ENCODE measurements at regions not wholly inside any gene's neighbourhood (a gene's known extent, or its start where the extent isn't known, plus 50 kb on each side); places are given as distances from the start of the nearest gene placed in this dataset.
"Not testable (repeated sequence)": the region's sequence is repeated elsewhere in the genome, so short reads cannot be mapped to it uniquely, and the experiment has no call there.

- no peak for DNase-seq (ENCODE audit: low read depth)
- TF ChIP-seq, protein P1, sequence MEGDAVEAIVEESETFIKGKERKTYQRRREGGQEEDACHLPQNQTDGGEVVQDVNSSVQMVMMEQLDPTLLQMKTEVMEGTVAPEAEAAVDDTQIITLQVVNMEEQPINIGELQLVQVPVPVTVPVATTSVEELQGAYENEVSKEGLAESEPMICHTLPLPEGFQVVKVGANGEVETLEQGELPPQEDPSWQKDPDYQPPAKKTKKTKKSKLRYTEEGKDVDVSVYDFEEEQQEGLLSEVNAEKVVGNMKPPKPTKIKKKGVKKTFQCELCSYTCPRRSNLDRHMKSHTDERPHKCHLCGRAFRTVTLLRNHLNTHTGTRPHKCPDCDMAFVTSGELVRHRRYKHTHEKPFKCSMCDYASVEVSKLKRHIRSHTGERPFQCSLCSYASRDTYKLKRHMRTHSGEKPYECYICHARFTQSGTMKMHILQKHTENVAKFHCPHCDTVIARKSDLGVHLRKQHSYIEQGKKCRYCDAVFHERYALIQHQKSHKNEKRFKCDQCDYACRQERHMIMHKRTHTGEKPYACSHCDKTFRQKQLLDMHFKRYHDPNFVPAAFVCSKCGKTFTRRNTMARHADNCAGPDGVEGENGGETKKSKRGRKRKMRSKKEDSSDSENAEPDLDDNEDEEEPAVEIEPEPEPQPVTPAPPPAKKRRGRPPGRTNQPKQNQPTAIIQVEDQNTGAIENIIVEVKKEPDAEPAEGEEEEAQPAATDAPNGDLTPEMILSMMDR (IDR thresholded peaks at IDR 0.05; ENCODE audit: insufficient read depth, low read depth, low read length, missing control alignments): no peak
- H3K4me3 ChIP-seq (ENCODE audit: low read length): no peak overlapping the region
Observed at GRCh38 chr10:23974746-23975272, 234.1 kb upstream of the KIAA1217 start.

- no peak overlapping the region for H3K4me3 ChIP-seq (ENCODE audit: low read length)
Observed at GRCh38 chr10:23975431-23975830, 233.5 kb upstream of the KIAA1217 start.

DNA sequence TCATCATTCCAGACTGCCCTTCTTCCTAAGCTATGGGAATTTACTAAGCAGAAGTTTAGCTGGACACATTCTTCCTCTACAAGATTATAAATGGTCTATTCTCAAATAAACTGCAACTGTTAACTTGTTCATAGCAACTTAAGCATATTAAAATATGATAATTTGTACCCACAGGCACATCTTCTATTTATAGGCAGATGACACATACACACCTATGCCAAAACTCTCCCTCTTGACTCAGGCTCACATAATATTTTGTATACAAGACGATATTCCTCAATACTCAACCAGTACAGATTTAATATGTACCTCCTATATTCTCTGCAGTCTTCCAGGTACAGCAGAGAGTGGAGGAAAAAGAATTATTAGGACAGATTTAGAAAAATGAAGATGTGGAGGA is 232.7 kb upstream of the KIAA1217 start:
- TF ChIP-seq, protein P1 (IDR thresholded peaks at IDR 0.05; ENCODE audit: insufficient read depth, low read depth, low read length, missing control alignments): no peak
- DNase-seq (ENCODE audit: low read depth): peak; percentile 11

More at GRCh38 chr10:23975431-23975830, 233.5 kb upstream of the KIAA1217 start:
- TF ChIP-seq, protein P1 (IDR thresholded peaks at IDR 0.05; ENCODE audit: insufficient read depth, low read depth, low read length, missing control alignments): no peak
- no peak for DNase-seq (ENCODE audit: low read depth)

DNA sequence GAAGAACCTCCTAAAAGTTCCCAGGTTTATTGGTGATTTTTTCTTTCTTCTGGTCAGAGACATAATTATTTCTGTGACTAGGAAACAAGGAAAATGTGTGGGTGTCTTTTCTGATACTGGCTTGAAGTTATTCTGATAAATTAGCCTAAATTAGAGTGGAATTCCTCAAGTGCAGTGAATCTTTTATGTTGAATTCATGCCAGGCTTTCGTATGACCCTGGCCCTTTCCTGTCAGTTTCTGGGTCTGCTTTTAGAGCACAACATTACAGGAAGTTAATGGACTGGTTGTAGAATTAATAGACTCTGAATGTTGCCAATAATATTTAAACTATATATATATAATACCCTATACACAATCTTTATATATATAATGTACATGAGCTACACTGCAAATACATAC is 230.6 kb upstream of the KIAA1217 start:
- TF ChIP-seq, protein P1 (IDR thresholded peaks at IDR 0.05; ENCODE audit: insufficient read depth, low read depth, low read length, missing control alignments): no peak
- DNase-seq (ENCODE audit: low read depth): no peak
- no peak overlapping the region for H3K4me3 ChIP-seq (ENCODE audit: low read length)

More for the DNA sequence above, 232.7 kb upstream of the KIAA1217 start:
- no peak overlapping the region for H3K4me3 ChIP-seq (ENCODE audit: low read length)

- DNase-seq (ENCODE audit: low read depth): no peak
- H3K4me3 ChIP-seq (ENCODE audit: low read length): no peak overlapping the region
- TF ChIP-seq, protein P1 (IDR thresholded peaks at IDR 0.05; ENCODE audit: insufficient read depth, low read depth, low read length, missing control alignments): no peak
Observed at GRCh38 chr10:23980094-23980493, 228.8 kb upstream of the KIAA1217 start.

- no peak overlapping the region for H3K4me3 ChIP-seq (ENCODE audit: low read length)
- DNase-seq (ENCODE audit: low read depth): no peak
- TF ChIP-seq, protein P1 (IDR thresholded peaks at IDR 0.05; ENCODE audit: insufficient read depth, low read depth, low read length, missing control alignments): no peak
Observed at GRCh38 chr10:23981520-23982309, 227.2 kb upstream of the KIAA1217 start.

GRCh38 chr10:23984405-23984804 is 224.5 kb upstream of the KIAA1217 start:
- DNase-seq (ENCODE audit: low read depth); H3K4me3 ChIP-seq (ENCODE audit: low read length): not testable (repeated sequence)

Data from epithelial cell of esophagus (primary cell).